Activated B cell treated with CpG ODN at 0.5 μM for 24 hours (primary cell): ENCODE measurements at regions not wholly inside any gene's neighbourhood (a gene's known extent, or its start where the extent isn't known, plus 50 kb on each side); places are given as distances from the start of the nearest gene placed in this dataset.
"Not testable (repeated sequence)": the region's sequence is repeated elsewhere in the genome, so short reads cannot be mapped to it uniquely, and the experiment has no call there.

Source experiments
- ATAC-seq: fragments of 200-7000 bp; cut with Tn5 transposase; one replicate; pipeline ENCODE4 v1.10.0; 2021; ENCODE audit warnings: low read depth, mild to moderate bottlenecking, moderate library complexity
- CTCF ChIA-PET: fragments of 350-600 bp; sonication (Branson Sonifier 250); formaldehyde crosslinking; loops from one replicate; lab custom pipeline; 2021; ENCODE audit warnings: antibody characterized with exemption; lab: Charles Lee
- POLR2A ChIA-PET: fragments of 350-600 bp; sonication (Branson Sonifier 250); formaldehyde crosslinking; loops from one replicate; lab custom pipeline; 2021; ENCODE audit warnings: antibody characterized with exemption; lab: Charles Lee
- DNase-seq: peaks from one replicate; pipeline ENCODE4 v3.0.0; 2022
- H3K27ac Mint-ChIP-seq: one replicate; pipeline ENCODE4 v1.8.0; 2020; ENCODE audit warnings: mixed read lengths
- H3K27me3 Mint-ChIP-seq: one replicate; pipeline ENCODE4 v1.8.0; 2021; ENCODE audit warnings: mixed read lengths
- H3K36me3 Mint-ChIP-seq: one replicate; pipeline ENCODE4 v1.8.0; 2021; ENCODE audit warnings: low read depth, mixed read lengths
- H3K4me1 Mint-ChIP-seq: one replicate; pipeline ENCODE4 v1.8.0; 2021; ENCODE audit warnings: mixed read lengths
- H3K4me3 Mint-ChIP-seq: one replicate; pipeline ENCODE4 v1.8.0; 2020; ENCODE audit warnings: mild to moderate bottlenecking, mixed read lengths
- H3K9me3 Mint-ChIP-seq: one replicate; pipeline ENCODE4 v1.8.0; 2020; ENCODE audit warnings: mixed read lengths
- CTCF ChIP-seq: fragments of 200-600 bp; IDR thresholded peaks from one replicate; pipeline ENCODE4 v1.8.0; 2022; ENCODE audit warnings: antibody characterized with exemption, mild to moderate bottlenecking
- intact Hi-C: fragments of 100-400 bp; cut with micrococcal nuclease; formaldehyde crosslinking; loops from one replicate; pipeline ENCODE4 v1.15.1; 2024

DNA sequence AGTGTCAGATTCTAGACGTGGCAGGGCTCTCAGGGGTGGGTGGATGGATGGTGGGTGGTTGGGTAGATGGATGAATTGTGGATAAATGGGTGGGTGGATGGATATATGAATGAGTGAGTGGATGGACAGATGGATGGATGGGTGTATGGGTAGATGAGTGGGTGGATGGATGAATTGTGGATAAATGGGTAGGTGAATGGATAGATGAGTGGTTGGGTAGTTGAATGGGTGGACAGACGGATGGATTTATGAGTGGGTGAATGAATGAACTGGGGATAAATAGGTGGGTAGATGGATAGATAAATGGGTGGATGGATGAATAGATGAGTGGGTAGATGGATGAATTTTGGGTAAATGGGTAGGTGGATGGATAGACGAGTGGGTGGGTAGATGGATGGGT, 111.0 kb upstream of the ZNF469 start:
- DNase-seq, H3K27me3 Mint-ChIP-seq, H3K36me3 Mint-ChIP-seq, H3K9me3 Mint-ChIP-seq, H3K27ac Mint-ChIP-seq, H3K4me1 Mint-ChIP-seq, intact Hi-C loops, POLR2A ChIA-PET, H3K4me3 Mint-ChIP-seq, ATAC-seq, CTCF ChIA-PET: not testable (repeated sequence)

GRCh38 chr16:88272437-88272836, 110.3 kb upstream of the ZNF469 start:
- POLR2A ChIA-PET, H3K9me3 Mint-ChIP-seq, ATAC-seq: not testable (repeated sequence)

GRCh38 chr16:88274126-88274750, 108.5 kb upstream of the ZNF469 start:
- POLR2A ChIA-PET = interaction anchor here (0.7 kb wide), 1 partner anchor 9 kb away, joined by 5 read pairs; no protein-coding TSS in a partner anchor
- intact Hi-C loops, H3K27ac Mint-ChIP-seq, H3K9me3 Mint-ChIP-seq, DNase-seq, H3K36me3 Mint-ChIP-seq, H3K4me3 Mint-ChIP-seq, ATAC-seq, CTCF ChIA-PET, H3K27me3 Mint-ChIP-seq, H3K4me1 Mint-ChIP-seq: not testable (repeated sequence)

More at GRCh38 chr16:88272437-88272836, 110.3 kb upstream of the ZNF469 start:
- intact Hi-C loops, DNase-seq, H3K27me3 Mint-ChIP-seq, H3K4me3 Mint-ChIP-seq, CTCF ChIA-PET, H3K27ac Mint-ChIP-seq, H3K36me3 Mint-ChIP-seq, H3K4me1 Mint-ChIP-seq: not testable (repeated sequence)

GRCh38 chr16:88274847-88275246, 107.9 kb upstream of the ZNF469 start:
- POLR2A ChIA-PET = no interaction called here
- ATAC-seq = no peak
- Mint-ChIP-seq H3K36me3 (no peaks in the 10 kb centered on the region), H3K4me1 (no peaks in the 10 kb centered on the region), H3K4me3 (no peak overlapping the region), H3K27ac (no peak overlapping the region), H3K27me3 (no peaks in the 10 kb centered on the region), H3K9me3 (no peaks in the 10 kb centered on the region)
- intact Hi-C loops = no loop called here
- TF ChIP-seq CTCF = no peak
- DNase-seq = no peak
- CTCF ChIA-PET = no interaction called here

GRCh38 chr16:88275336-88276122, 107.2 kb upstream of the ZNF469 start:
- H3K36me3 Mint-ChIP-seq, H3K27ac Mint-ChIP-seq, POLR2A ChIA-PET, H3K4me3 Mint-ChIP-seq, intact Hi-C loops, H3K27me3 Mint-ChIP-seq, CTCF ChIA-PET, H3K9me3 Mint-ChIP-seq, DNase-seq, H3K4me1 Mint-ChIP-seq, ATAC-seq: not testable (repeated sequence)

DNA sequence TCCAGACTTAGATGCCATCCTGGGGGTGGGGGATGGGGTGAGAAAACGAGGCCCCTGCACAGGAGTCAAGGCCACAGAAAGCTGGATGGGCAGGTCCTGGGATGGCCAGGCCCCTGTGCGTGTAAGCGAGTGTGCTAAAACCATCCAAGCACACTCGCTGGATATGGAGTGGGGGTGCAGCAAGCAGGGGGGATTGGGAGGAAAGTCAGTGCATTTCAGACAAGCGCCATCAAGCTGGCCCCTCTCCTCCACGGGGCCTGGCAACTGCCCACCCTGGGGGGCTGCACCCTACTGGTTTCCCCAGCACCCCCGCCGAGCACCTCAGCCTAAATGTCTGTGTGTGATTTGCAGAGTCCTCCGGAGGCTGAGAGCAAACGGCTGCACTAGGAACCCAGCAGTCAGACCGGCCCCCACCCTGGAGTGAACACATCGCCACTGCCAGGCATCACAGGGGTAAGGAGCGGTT, 106.6 kb upstream of the ZNF469 start:
- intact Hi-C loops = not testable (repeated sequence)

GRCh38 chr16:88276591-88276990, 106.2 kb upstream of the ZNF469 start:
- CTCF ChIA-PET = no interaction called here
- Mint-ChIP-seq H3K27ac (no peak overlapping the region), H3K4me3 (no peak overlapping the region), H3K36me3 (no peaks in the 10 kb centered on the region), H3K9me3 (no peaks in the 10 kb centered on the region), H3K27me3 (no peaks in the 10 kb centered on the region), H3K4me1 (no peaks in the 10 kb centered on the region)
- no peak for DNase-seq
- no peak for TF ChIP-seq CTCF
- POLR2A ChIA-PET = no interaction called here
- ATAC-seq = no peak
- intact Hi-C loops = no loop called here

More for the DNA sequence above, 106.6 kb upstream of the ZNF469 start:
- H3K4me1 Mint-ChIP-seq, DNase-seq, CTCF ChIA-PET, H3K4me3 Mint-ChIP-seq, H3K36me3 Mint-ChIP-seq, H3K27ac Mint-ChIP-seq, POLR2A ChIA-PET, ATAC-seq, H3K9me3 Mint-ChIP-seq, H3K27me3 Mint-ChIP-seq: not testable (repeated sequence)
